Upper lobe of right lung (tissue), 1 donor: ENCODE measurements at regions not wholly inside any gene's neighbourhood (a gene's known extent, or its start where the extent isn't known, plus 50 kb on each side); places are given as distances from the start of the nearest gene placed in this dataset.

Experiments used
- ATAC-seq: fragments of 200-7000 bp; cut with Tn5 transposase; one replicate; pipeline ENCODE4 v1.9.1; 2020; ENCODE audit warnings: mild to moderate bottlenecking, moderate library complexity
- DNase-seq: peaks from one replicate; pipeline ENCODE4 v3.0.0-alpha.2; 2020
- H3K27ac ChIP-seq: fragments of 200-600 bp; one replicate; pipeline ENCODE4 v1.8.0; 2022
- H3K27me3 ChIP-seq: fragments of 200-600 bp; one replicate; pipeline ENCODE4 v1.8.0; 2022; ENCODE audit warnings: mild to moderate bottlenecking
- H3K36me3 ChIP-seq: fragments of 200-600 bp; one replicate; pipeline ENCODE4 v1.8.0; 2022
- H3K4me1 ChIP-seq: fragments of 200-600 bp; one replicate; pipeline ENCODE4 v1.8.0; 2022
- H3K4me3 ChIP-seq: fragments of 200-600 bp; one replicate; pipeline ENCODE4 v1.8.0; 2022; ENCODE audit warnings: mild to moderate bottlenecking
- H3K9me3 ChIP-seq: fragments of 200-600 bp; one replicate; pipeline ENCODE4 v1.8.0; 2022
- CTCF ChIP-seq: fragments of 200-600 bp; IDR thresholded peaks from one replicate; pipeline ENCODE4 v1.8.0; 2022; ENCODE audit warnings: antibody characterized with exemption
- intact Hi-C: fragments of 100-400 bp; cut with DNase I; formaldehyde crosslinking; loops from one replicate; pipeline ENCODE4 v1.11.0; 2022
- donor health status: DM: no; HTN: yes; CAD: no; lungs with severe emphysema.

GRCh38 chr18:2146092-2146491 is 425.2 kb downstream of the METTL4 start:
- H3K4me3 ChIP-seq: no peak overlapping the region
- ATAC-seq (no peak), DNase-seq (no peak)
- no peaks in the 10 kb centered on the region for H3K9me3 ChIP-seq
- H3K36me3 ChIP-seq: no peaks in the 10 kb centered on the region
- TF ChIP-seq CTCF: no peak
- no peaks in the 10 kb centered on the region for H3K27me3 ChIP-seq
- no peaks in the 10 kb centered on the region for H3K4me1 ChIP-seq
- intact Hi-C loops: no loop called here
- no peak overlapping the region for H3K27ac ChIP-seq

DNA sequence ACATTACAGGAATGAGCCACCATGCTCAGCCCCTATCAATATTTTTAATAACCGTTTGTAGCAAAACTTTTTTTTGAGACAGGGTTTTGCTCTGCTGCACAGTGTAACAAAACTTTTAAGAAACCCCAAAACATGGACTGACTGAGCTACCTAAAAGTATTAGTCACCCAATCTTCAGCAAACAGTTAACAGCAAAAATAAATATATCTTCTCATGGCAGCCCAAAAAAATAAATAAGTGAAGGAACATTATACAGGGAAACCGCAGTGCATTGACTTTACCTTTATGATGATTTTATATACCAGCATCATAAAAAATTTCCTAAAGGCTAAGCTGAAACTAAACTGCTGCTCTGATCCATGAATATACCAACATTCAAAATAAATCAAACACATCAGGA is 424.6 kb downstream of the METTL4 start:
- Histone ChIP-seq H3K4me1 (no peaks in the 10 kb centered on the region), H3K9me3 (no peaks in the 10 kb centered on the region), H3K36me3 (no peaks in the 10 kb centered on the region), H3K27me3 (no peaks in the 10 kb centered on the region), H3K27ac (no peak overlapping the region), H3K4me3 (no peak overlapping the region)
- ATAC-seq (no peak), DNase-seq (no peak)
- TF ChIP-seq CTCF: no peak
- intact Hi-C loops: no loop called here

- no peak overlapping the region for H3K27ac ChIP-seq
- DNase-seq: no peak
- H3K9me3 ChIP-seq: no peaks in the 10 kb centered on the region
- TF ChIP-seq CTCF: no peak
- no peak for ATAC-seq
- no peaks in the 10 kb centered on the region for H3K27me3 ChIP-seq
- intact Hi-C loops: no loop called here
- no peak overlapping the region for H3K4me3 ChIP-seq
- no peaks in the 10 kb centered on the region for H3K36me3 ChIP-seq
- no peaks in the 10 kb centered on the region for H3K4me1 ChIP-seq
These were observed 423.7 kb downstream of the METTL4 start for GRCh38 chr18:2147476-2148230.

- DNase-seq (no peak), ATAC-seq (no peak)
- Histone ChIP-seq H3K27ac (no peak overlapping the region), H3K9me3 (no peaks in the 10 kb centered on the region), H3K4me3 (no peak overlapping the region), H3K4me1 (no peaks in the 10 kb centered on the region), H3K27me3 (no peaks in the 10 kb centered on the region), H3K36me3 (no peaks in the 10 kb centered on the region)
- intact Hi-C loops: no loop called here
- TF ChIP-seq CTCF: no peak
These were observed 422.5 kb downstream of the METTL4 start for GRCh38 chr18:2148823-2149222.

GRCh38 chr18:2150566-2150965 is 420.7 kb downstream of the METTL4 start:
- intact Hi-C loops: no loop called here
- Histone ChIP-seq H3K27me3 (no peaks in the 10 kb centered on the region), H3K4me3 (no peak overlapping the region), H3K4me1 (no peaks in the 10 kb centered on the region), H3K27ac (no peak overlapping the region), H3K36me3 (no peaks in the 10 kb centered on the region), H3K9me3 (no peaks in the 10 kb centered on the region)
- DNase-seq: no peak
- ATAC-seq: no peak
- TF ChIP-seq CTCF: no peak

GRCh38 chr18:2154278-2154677 is 417.0 kb downstream of the METTL4 start:
- DNase-seq: no peak
- intact Hi-C loops: no loop called here
- Histone ChIP-seq H3K9me3 (no peaks in the 10 kb centered on the region), H3K36me3 (no peaks in the 10 kb centered on the region), H3K4me3 (no peak overlapping the region), H3K4me1 (no peaks in the 10 kb centered on the region), H3K27ac (no peak overlapping the region), H3K27me3 (no peaks in the 10 kb centered on the region)
- TF ChIP-seq CTCF: no peak
- ATAC-seq: no peak
